SH-SY5Y (cell line): ENCODE measurements at regions not wholly inside any gene's neighbourhood (a gene's known extent, or its start where the extent isn't known, plus 50 kb on each side); places are given as distances from the start of the nearest gene placed in this dataset.

Experiments
- GATA2 ChIP-seq: IDR thresholded peaks from 2 replicates; pipeline ENCODE4 v1.6.1; 2011; ENCODE audit warnings: mild to moderate bottlenecking, low read depth, low read length
- GATA3 ChIP-seq: IDR thresholded peaks from 2 replicates; pipeline ENCODE4 v1.6.1; 2011; ENCODE audit warnings: low read depth, mild to moderate bottlenecking, low read length, moderate library complexity

DNA sequence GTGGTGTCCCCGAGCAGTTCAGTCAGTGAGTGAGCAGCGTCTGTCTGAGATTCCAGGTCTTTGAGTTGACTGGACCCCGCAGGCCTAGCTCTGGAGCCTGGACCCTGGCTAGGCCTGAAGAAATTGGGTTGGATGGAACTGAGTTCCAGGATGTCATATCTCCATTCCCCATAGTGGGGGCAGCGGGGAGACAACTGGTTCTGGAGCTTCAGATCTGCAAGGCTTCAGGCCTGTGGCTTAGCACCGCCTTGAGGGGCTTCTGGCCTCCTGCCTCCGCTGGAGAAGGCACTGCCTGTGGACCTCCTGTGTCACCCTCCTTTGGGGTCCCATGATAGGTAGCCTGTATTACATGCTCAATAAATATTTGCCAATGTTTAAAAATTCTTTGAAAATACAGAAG, 288.4 kb upstream of the ID2 start:
- no peak for TF ChIP-seq GATA2
- TF ChIP-seq GATA3, result no peak
